B cell (primary cell): ENCODE measurements at regions not wholly inside any gene's neighbourhood (a gene's known extent, or its start where the extent isn't known, plus 50 kb on each side); places are given as distances from the start of the nearest gene placed in this dataset.

ENCODE experiments used
- ATAC-seq: fragments of 200-7000 bp; cut with Tn5 transposase; one replicate; pipeline ENCODE4 v1.10.0; 2021; ENCODE audit warnings: low read depth, mild to moderate bottlenecking, moderate number of reproducible peaks, moderate library complexity
- CTCF ChIA-PET: fragments of 350-600 bp; sonication (Branson Sonifier 250); formaldehyde crosslinking; loops from one replicate; lab custom pipeline; 2021; ENCODE audit warnings: antibody characterized with exemption, inconsistent platforms; lab: Charles Lee
- POLR2A ChIA-PET: fragments of 350-600 bp; sonication (Branson Sonifier 250); formaldehyde crosslinking; loops from one replicate; lab custom pipeline; 2021; ENCODE audit warnings: antibody characterized with exemption; lab: Charles Lee
- DNase-seq: peaks from one replicate; pipeline ENCODE4 v3.0.0; 2013
- H2AFZ ChIP-seq: 2 replicates; pipeline ENCODE4 v1.6.1; 2012; ENCODE audit warnings: mild to moderate bottlenecking, low read depth, low read length; ENCODE audit not compliant: insufficient read depth, poor library complexity, severe bottlenecking
- H3K27ac ChIP-seq, 2 donors: 1 replicate in 1 of 2; 2 replicates in 1 of 2; pipeline ENCODE4 v1.5.1; 2012 to 2013; ENCODE audit warnings: low read length in 2 of 2, mild to moderate bottlenecking in 2 of 2, moderate library complexity in 1 of 2
- H3K27me3 ChIP-seq, 4 experiments: fragments of 200-600 bp in 1 of 4; sonication (generic) in 1 of 4; replicated peaks in 1 of 4; 1 replicate in 2 of 4; 2 replicates in 2 of 4; pipeline versions ENCODE4 v1.6.1 to v1.7.0; 2013 to 2016; ENCODE audit warnings: low read length in 3 of 4, mild to moderate bottlenecking in 2 of 4, mixed read lengths in 1 of 4, moderate library complexity in 1 of 4; ENCODE audit not compliant: insufficient read depth in 4 of 4, control insufficient read depth in 3 of 4; ENCODE audit errors: control extremely low read depth in 1 of 4
- H3K36me3 ChIP-seq, 2 experiments: replicated peaks in 1 of 2; 1 replicate in 1 of 2; 2 replicates in 1 of 2; pipeline versions ENCODE4 v1.6.1 to v1.7.1; 2013; ENCODE audit warnings: low read length in 1 of 2; ENCODE audit not compliant: insufficient read depth in 2 of 2, control insufficient read depth in 1 of 2; ENCODE audit errors: control extremely low read depth in 1 of 2, extremely low read depth in 1 of 2
- H3K4me1 ChIP-seq, 2 donors: fragments of 200-600 bp in 1 of 2; sonication (generic) in 1 of 2; 1 replicate in 1 of 2; 2 replicates in 1 of 2; pipeline versions ENCODE4 v1.5.1 to v1.6.1; 2013 to 2017; ENCODE audit warnings: low read length in 2 of 2; ENCODE audit not compliant: control insufficient read depth in 2 of 2, insufficient read depth in 2 of 2
- H3K4me2 ChIP-seq: replicated peaks from 2 replicates; pipeline ENCODE3; 2012; ENCODE audit warnings: mild to moderate bottlenecking, low read depth, low read length; ENCODE audit not compliant: poor library complexity, severe bottlenecking
- H3K4me3 ChIP-seq, 5 experiments: fragments of 200-600 bp in 1 of 5; sonication (generic) in 1 of 5; 1 replicate in 3 of 5; 2 replicates in 2 of 5; pipeline versions ENCODE4 v1.5.1 to v1.7.0; 2011 to 2016; ENCODE audit warnings: low read length in 4 of 5, mild to moderate bottlenecking in 4 of 5, low read depth in 2 of 5, control low read depth in 1 of 5, moderate library complexity in 1 of 5; ENCODE audit not compliant: insufficient read depth in 1 of 5; ENCODE audit errors: control extremely low read depth in 1 of 5, extremely low read depth in 1 of 5
- H3K79me2 ChIP-seq: fragments of 200-600 bp; sonication (generic); one replicate; pipeline ENCODE4 v1.6.0; 2016; ENCODE audit warnings: low read length; ENCODE audit not compliant: control insufficient read depth, insufficient read depth
- H3K9ac ChIP-seq: fragments of 200-600 bp; sonication (generic); 2 replicates; pipeline ENCODE4 v1.6.1; 2017; ENCODE audit warnings: mild to moderate bottlenecking, low read length, moderate library complexity
- H3K9me3 ChIP-seq, 3 donors: one replicate each; pipeline versions ENCODE4 v1.6.1 to v1.7.1; 2013; ENCODE audit warnings: low read length in 2 of 3; ENCODE audit not compliant: control insufficient read depth in 2 of 3, insufficient read depth in 1 of 3; ENCODE audit errors: control extremely low read depth in 1 of 3
- H4K20me1 ChIP-seq: 2 replicates; pipeline ENCODE4 v1.6.0; 2012; ENCODE audit warnings: mild to moderate bottlenecking, low read length; ENCODE audit not compliant: insufficient read depth, control insufficient read depth, poor library complexity, severe bottlenecking
- H3K27ac Mint-ChIP-seq: one replicate; pipeline ENCODE4 v1.8.0; 2021; ENCODE audit warnings: mixed read lengths
- H3K27me3 Mint-ChIP-seq: one replicate; pipeline ENCODE4 v1.8.0; 2021; ENCODE audit warnings: mixed read lengths
- H3K4me1 Mint-ChIP-seq: one replicate; pipeline ENCODE4 v1.8.0; 2021; ENCODE audit warnings: mixed read lengths
- H3K4me3 Mint-ChIP-seq: one replicate; pipeline ENCODE4 v1.8.0; 2021; ENCODE audit warnings: mixed read lengths
- H3K9me3 Mint-ChIP-seq: one replicate; pipeline ENCODE4 v1.8.0; 2022; ENCODE audit warnings: mixed read lengths; ENCODE audit not compliant: insufficient read depth
- EZH2 ChIP-seq: IDR thresholded peaks from 2 replicates; pipeline ENCODE4 v1.6.1; 2012; ENCODE audit warnings: borderline replicate concordance, low read depth, mild to moderate bottlenecking, moderate library complexity, low read length; ENCODE audit not compliant: insufficient read depth, poor library complexity, severe bottlenecking
- WGBS: methylation state at CpG from one replicate; pipeline ENCODE4 v1.1.5; 2013; ENCODE audit warnings: missing lambda C conversion rate; ENCODE audit not compliant: insufficient coverage; 5-methylcytosine and 5-hydroxymethylcytosine counted together
- intact Hi-C: fragments of 100-400 bp; cut with micrococcal nuclease; formaldehyde crosslinking; loops from one replicate; pipeline ENCODE4 v1.10.0; 2022
- TF ChIP-seq, protein P1 (sequence below): fragments of 200-600 bp; IDR thresholded peaks from one replicate; pipeline ENCODE4 v1.8.0; 2022; ENCODE audit warnings: antibody characterized with exemption, mild to moderate bottlenecking

DNA sequence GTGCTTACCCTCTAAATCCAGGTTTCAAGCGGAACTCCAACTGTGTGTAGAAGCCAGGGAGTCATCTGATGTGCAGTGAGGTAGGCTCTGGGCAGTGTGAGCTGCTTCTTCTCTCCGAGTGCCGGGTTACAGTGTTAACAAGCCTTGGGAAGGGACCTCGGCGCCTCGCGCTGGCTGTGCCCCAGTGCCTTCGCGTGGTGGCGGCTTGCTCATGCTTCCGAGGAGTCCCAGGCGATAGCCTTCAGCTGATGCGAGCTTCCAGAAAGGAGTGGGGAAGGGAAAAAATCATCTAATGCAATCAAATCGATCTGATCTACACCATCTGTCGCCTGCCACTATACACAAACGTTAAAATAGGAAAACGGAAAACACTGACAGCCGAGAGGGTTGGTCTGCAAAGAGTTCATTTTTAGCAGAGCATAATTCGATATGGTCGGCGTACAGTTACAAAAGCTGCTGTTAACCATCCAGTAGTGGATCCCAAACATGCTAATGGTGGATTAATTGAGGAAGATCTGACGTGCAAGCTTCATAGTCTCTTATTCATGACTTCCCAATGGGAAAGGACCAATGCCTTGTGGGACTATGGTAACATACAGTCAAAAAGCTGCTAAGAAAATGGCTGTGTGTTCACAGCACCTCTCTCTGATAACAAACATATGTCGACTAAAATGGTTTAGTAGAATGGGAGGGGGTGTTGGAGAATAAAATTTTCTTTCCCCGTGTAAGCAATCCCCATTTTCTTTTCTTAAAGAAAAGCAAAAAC is 128.7 kb upstream of the DPYD start:
- Histone ChIP-seq H3K4me2 (no peak overlapping the region), H3K4me1 (peaks cover 35 to 47% of the 10 kb centered on the region in 2 donors), H3K79me2 (no peaks in the 10 kb centered on the region), H4K20me1 (no peaks in the 10 kb centered on the region), H3K36me3 (no peaks in the 10 kb centered on the region), H3K27ac (no peak overlapping the region), H2AFZ (no peak overlapping the region), H3K27me3 (peaks cover 1 to 67% (median 56%) of the 10 kb centered on the region in 4 experiments), H3K9me3 (peaks cover 0 to 15% (median 5%) of the 10 kb centered on the region in 3 donors), H3K9ac (no peak overlapping the region), H3K4me3 (no peak overlapping the region)
- TF ChIP-seq, protein P1, sequence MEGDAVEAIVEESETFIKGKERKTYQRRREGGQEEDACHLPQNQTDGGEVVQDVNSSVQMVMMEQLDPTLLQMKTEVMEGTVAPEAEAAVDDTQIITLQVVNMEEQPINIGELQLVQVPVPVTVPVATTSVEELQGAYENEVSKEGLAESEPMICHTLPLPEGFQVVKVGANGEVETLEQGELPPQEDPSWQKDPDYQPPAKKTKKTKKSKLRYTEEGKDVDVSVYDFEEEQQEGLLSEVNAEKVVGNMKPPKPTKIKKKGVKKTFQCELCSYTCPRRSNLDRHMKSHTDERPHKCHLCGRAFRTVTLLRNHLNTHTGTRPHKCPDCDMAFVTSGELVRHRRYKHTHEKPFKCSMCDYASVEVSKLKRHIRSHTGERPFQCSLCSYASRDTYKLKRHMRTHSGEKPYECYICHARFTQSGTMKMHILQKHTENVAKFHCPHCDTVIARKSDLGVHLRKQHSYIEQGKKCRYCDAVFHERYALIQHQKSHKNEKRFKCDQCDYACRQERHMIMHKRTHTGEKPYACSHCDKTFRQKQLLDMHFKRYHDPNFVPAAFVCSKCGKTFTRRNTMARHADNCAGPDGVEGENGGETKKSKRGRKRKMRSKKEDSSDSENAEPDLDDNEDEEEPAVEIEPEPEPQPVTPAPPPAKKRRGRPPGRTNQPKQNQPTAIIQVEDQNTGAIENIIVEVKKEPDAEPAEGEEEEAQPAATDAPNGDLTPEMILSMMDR = no peak
- TF ChIP-seq EZH2 = peak; percentile 27
- POLR2A ChIA-PET = no interaction called here
- intact Hi-C loops = loop anchor here (1.0 to 10.0 kb wide), 5 partner anchors 127 to 911 kb away; partner anchors contain the start of gene DPYD
- DNase-seq (peak; percentile 8), ATAC-seq (no peak)
- Mint-ChIP-seq H3K27me3 (peaks cover 74% of the 10 kb centered on the region), H3K4me3 (no peak overlapping the region), H3K9me3 (no peaks in the 10 kb centered on the region), H3K27ac (no peak overlapping the region), H3K4me1 (peaks cover 31% of the 10 kb centered on the region)
- 16% methylated on average over 14 of the region's 24 CpGs for WGBS
- CTCF ChIA-PET = interaction anchor here (1.4 kb wide), 2 partner anchors 911 to 1084 kb away, joined by 5 to 6 read pairs; no protein-coding TSS in a partner anchor

DNA sequence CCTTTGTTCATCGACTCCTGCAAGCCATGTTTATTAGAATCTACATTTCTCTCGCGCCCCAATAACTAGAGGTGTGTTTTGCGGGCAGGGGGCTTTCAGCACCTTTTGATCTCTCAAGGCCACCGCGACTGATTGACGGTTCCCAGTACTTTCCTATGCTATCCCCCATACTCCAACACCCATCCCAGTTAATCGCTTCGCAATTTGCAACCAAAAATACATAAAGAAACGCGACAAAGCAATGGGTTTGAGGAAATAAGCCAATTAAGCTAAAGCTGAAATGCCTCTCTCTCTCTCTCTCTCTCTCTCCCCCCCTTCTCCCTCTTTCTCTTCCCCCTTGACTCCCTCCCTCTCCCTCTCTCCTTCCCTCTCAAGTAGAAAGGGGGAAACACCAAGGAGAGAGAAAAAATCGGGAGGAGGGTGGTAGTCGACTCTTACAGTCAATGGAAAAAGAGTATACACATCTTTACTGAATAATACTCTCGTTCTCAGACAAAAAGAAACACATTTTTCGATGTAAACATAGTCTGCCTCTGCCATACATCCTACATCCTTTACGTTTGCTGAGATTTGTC is 128.0 kb upstream of the DPYD start:
- H3K4me3 ChIP-seq = no peak overlapping the region
- peaks cover 1 to 70% (median 58%) of the 10 kb centered on the region in 4 experiments for H3K27me3 ChIP-seq
- H3K9me3 ChIP-seq = peaks cover 0 to 15% (median 5%) of the 10 kb centered on the region in 3 donors
- peaks cover 29 to 40% of the 10 kb centered on the region in 2 donors for H3K4me1 ChIP-seq
- 6% methylated on average over 10 of the region's 16 CpGs for WGBS
- ATAC-seq (no peak), DNase-seq (no peak)
- ChIA-PET CTCF (interaction anchor here (1.4 kb wide), 2 partner anchors 911 to 1083 kb away, joined by 5 to 6 read pairs; no protein-coding TSS in a partner anchor), POLR2A (no interaction called here)
- H3K36me3 ChIP-seq = no peaks in the 10 kb centered on the region
- no peak overlapping the region for H3K4me3 Mint-ChIP-seq
- no peak overlapping the region for H3K4me2 ChIP-seq
- H2AFZ ChIP-seq = no peak overlapping the region
- intact Hi-C loops = loop anchor here (5.0 kb wide), 1 partner anchor 127 kb away; the partner anchor contains the start of gene DPYD
- no peaks in the 10 kb centered on the region for H3K79me2 ChIP-seq
- no peak overlapping the region for H3K9ac ChIP-seq
- no peaks in the 10 kb centered on the region for H3K9me3 Mint-ChIP-seq
- peaks cover 78% of the 10 kb centered on the region for H3K27me3 Mint-ChIP-seq
- peaks cover 32% of the 10 kb centered on the region for H3K4me1 Mint-ChIP-seq
- H3K27ac Mint-ChIP-seq = no peak overlapping the region
- no peak overlapping the region for H3K27ac ChIP-seq
- H4K20me1 ChIP-seq = no peaks in the 10 kb centered on the region
- TF ChIP-seq, protein P1 = no peak
- TF ChIP-seq EZH2 = no peak
